ENCODE measurements at regions not wholly inside any gene's neighbourhood (a gene's known extent, or its start where the extent isn't known, plus 50 kb on each side); places are given as distances from the start of the nearest gene placed in this dataset.

GRCh38 chr2:223214394-223215253, 162.6 kb downstream of the KCNE4 start:
- no peak for DNase-seq
- Mint-ChIP-seq H3K27ac (no peak overlapping the region), H3K36me3 (ENCODE audit: low read depth) (peaks cover 12% of the 10 kb centered on the region; the same call in 1 of the 2 replicates), H3K4me1 (ENCODE audit: low read depth) (no peaks in the 10 kb centered on the region), H3K27me3 (ENCODE audit: insufficient read depth) (no peaks in the 10 kb centered on the region), H3K9me3 (peaks cover 11% of the 10 kb centered on the region), H3K4me3 (no peak overlapping the region)
- no peak for TF ChIP-seq CTCF (IDR thresholded peaks at IDR 0.05)

GRCh38 chr2:223215254-223215516, 163.2 kb downstream of the KCNE4 start:
- peaks cover 6% of the 10 kb centered on the region; the same call in 1 of the 2 replicates for H3K36me3 Mint-ChIP-seq (ENCODE audit: low read depth)
- peaks cover 5% of the 10 kb centered on the region for H3K9me3 Mint-ChIP-seq
- H3K27ac Mint-ChIP-seq = no peak overlapping the region
- no peak for DNase-seq
- H3K4me1 Mint-ChIP-seq (ENCODE audit: low read depth) = no peaks in the 10 kb centered on the region
- no peaks in the 10 kb centered on the region; the same call in 1 of the 2 replicates for H3K27me3 Mint-ChIP-seq (ENCODE audit: insufficient read depth)
- no peak for TF ChIP-seq CTCF (IDR thresholded peaks at IDR 0.05)
- H3K4me3 Mint-ChIP-seq = no peak overlapping the region

GRCh38 chr2:223217373-223217772, 165.4 kb downstream of the KCNE4 start:
- H3K4me3 Mint-ChIP-seq = no peak overlapping the region
- H3K27me3 Mint-ChIP-seq (ENCODE audit: insufficient read depth) = no peaks in the 10 kb centered on the region; the same call in 1 of the 2 replicates
- H3K4me1 Mint-ChIP-seq (ENCODE audit: low read depth) = no peaks in the 10 kb centered on the region
- no peak for TF ChIP-seq CTCF (IDR thresholded peaks at IDR 0.05)
- no peak overlapping the region for H3K27ac Mint-ChIP-seq
- H3K9me3 Mint-ChIP-seq = no peaks in the 10 kb centered on the region
- no peaks in the 10 kb centered on the region for H3K36me3 Mint-ChIP-seq (ENCODE audit: low read depth)
- no peak for DNase-seq

GRCh38 chr2:223218587-223219178, 166.7 kb downstream of the KCNE4 start:
- DNase-seq = no peak
- Mint-ChIP-seq H3K9me3 (no peaks in the 10 kb centered on the region), H3K27me3 (ENCODE audit: insufficient read depth) (no peaks in the 10 kb centered on the region; the same call in 1 of the 2 replicates), H3K27ac (no peak overlapping the region), H3K36me3 (ENCODE audit: low read depth) (no peaks in the 10 kb centered on the region), H3K4me1 (ENCODE audit: low read depth) (no peaks in the 10 kb centered on the region), H3K4me3 (no peak overlapping the region)
- no peak for TF ChIP-seq CTCF (IDR thresholded peaks at IDR 0.05)

DNA sequence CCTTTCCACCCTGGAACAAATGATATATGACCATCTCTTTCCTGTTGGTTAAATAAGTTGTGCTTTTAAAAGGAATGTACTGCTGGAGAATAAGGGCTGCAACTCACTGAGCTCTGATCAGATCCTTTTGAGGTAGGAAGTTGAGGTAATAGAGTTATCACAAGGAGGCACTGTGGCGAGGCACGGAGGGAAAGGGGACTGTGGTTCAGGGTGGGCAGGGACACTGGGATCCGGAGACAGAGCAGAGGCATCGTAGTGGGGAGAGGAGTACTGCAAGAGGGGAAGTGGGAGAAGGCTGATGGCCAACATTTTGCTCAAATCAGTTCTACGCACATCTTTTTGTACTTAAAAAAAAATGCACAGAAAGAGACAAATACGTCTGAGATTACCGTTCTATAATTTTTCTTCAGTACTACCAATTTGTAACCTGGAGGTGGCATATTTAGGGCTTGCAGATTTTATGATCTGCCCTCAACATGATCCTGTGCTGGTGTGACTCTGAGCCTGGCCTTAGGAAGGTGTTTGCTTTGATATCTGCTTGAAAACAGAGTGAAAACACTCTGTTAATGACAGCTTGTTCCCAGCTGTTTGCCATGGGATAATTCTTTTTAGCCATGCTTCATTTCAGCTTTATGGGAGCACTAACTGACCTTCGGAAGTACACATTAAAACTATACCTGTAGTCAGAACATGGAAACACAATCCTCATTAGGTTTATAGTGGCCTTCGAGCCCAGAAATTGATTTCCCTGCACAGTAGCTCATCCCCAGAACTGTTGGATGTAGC, 168.1 kb downstream of the KCNE4 start:
- no peak for TF ChIP-seq CTCF (IDR thresholded peaks at IDR 0.05)
- Mint-ChIP-seq H3K9me3 (no peaks in the 10 kb centered on the region), H3K36me3 (ENCODE audit: low read depth) (no peaks in the 10 kb centered on the region), H3K27me3 (ENCODE audit: insufficient read depth) (no peaks in the 10 kb centered on the region; the same call in 1 of the 2 replicates), H3K4me1 (ENCODE audit: low read depth) (no peaks in the 10 kb centered on the region), H3K27ac (no peak overlapping the region), H3K4me3 (no peak overlapping the region)
- DNase-seq = no peak

Measured in HFFc6 (cell line).